GM10266 (cell line): ENCODE measurements at regions not wholly inside any gene's neighbourhood (a gene's known extent, or its start where the extent isn't known, plus 50 kb on each side); places are given as distances from the start of the nearest gene placed in this dataset.

Experiments used
- DNase-seq: peaks from one replicate; pipeline ENCODE4 v3.0.0; 2012; ENCODE audit errors: extremely low spot score
- CTCF ChIP-seq: IDR thresholded peaks from 2 replicates; pipeline ENCODE4 v1.5.1; 2012; ENCODE audit warnings: mild to moderate bottlenecking, low read depth; ENCODE audit not compliant: control insufficient read depth, insufficient read depth; ENCODE audit errors: missing control alignments

GRCh38 chr22:48103126-48103875, 1340.9 kb downstream of the TBC1D22A start:
- DNase-seq, result no peak
- TF ChIP-seq CTCF, result no peak

- TF ChIP-seq CTCF, result no peak
- no peak for DNase-seq
Observed at GRCh38 chr22:48102581-48102980, 1340.1 kb downstream of the TBC1D22A start.

GRCh38 chr22:48101704-48102103, 1339.3 kb downstream of the TBC1D22A start:
- TF ChIP-seq CTCF, result no peak
- DNase-seq, result no peak

- DNase-seq, result no peak
- TF ChIP-seq CTCF, result no peak
Observed at GRCh38 chr22:48100685-48101417, 1338.4 kb downstream of the TBC1D22A start.

- no peak for DNase-seq
- no peak for TF ChIP-seq CTCF
Observed at GRCh38 chr22:48099671-48100070, 1337.2 kb downstream of the TBC1D22A start.

GRCh38 chr22:48099251-48099650, 1336.8 kb downstream of the TBC1D22A start:
- no peak for DNase-seq
- TF ChIP-seq CTCF, result no peak

GRCh38 chr22:48098921-48099245, 1336.4 kb downstream of the TBC1D22A start:
- no peak for TF ChIP-seq CTCF

More at GRCh38 chr22:48098921-48099245, 1336.4 kb downstream of the TBC1D22A start:
- DNase-seq, result no peak
